ENCODE measurements at regions not wholly inside any gene's neighbourhood (a gene's known extent, or its start where the extent isn't known, plus 50 kb on each side); places are given as distances from the start of the nearest gene placed in this dataset.

DNA sequence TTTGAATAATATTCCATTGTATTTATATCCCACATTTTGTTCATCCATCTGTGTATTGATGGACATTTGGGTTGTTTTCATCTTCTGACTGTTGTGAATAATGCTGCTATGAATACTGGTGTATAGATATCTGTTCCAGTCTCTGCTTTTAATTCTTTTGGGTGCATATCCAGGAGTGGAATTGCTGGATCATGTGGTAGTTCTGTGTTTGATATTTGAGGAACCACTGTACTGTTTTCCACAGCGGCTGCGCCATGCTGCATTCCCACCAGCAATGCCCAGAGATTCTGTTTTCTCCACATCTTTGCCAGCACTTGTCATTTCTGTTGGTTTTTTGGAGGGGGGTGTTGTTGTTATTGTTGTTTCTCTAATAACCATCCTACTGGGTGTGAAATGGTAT is 131.6 kb upstream of the KIF26B start:
- Histone ChIP-seq H3K4me3 (no peak overlapping the region), H3K4me1 (no peaks in the 10 kb centered on the region), H3K36me3 (no peaks in the 10 kb centered on the region), H3K27ac (no peak overlapping the region), H3K9me3 (no peaks in the 10 kb centered on the region), H3K27me3 (no peaks in the 10 kb centered on the region)
- intact Hi-C loops (cut with DNase I; ENCODE audit: low total_unique reads): no loop called here
- no peak for TF ChIP-seq CTCF (IDR thresholded peaks at IDR 0.05)
- TF ChIP-seq POLR2A (IDR thresholded peaks at IDR 0.05): no peak
- no peak for DNase-seq

DNA sequence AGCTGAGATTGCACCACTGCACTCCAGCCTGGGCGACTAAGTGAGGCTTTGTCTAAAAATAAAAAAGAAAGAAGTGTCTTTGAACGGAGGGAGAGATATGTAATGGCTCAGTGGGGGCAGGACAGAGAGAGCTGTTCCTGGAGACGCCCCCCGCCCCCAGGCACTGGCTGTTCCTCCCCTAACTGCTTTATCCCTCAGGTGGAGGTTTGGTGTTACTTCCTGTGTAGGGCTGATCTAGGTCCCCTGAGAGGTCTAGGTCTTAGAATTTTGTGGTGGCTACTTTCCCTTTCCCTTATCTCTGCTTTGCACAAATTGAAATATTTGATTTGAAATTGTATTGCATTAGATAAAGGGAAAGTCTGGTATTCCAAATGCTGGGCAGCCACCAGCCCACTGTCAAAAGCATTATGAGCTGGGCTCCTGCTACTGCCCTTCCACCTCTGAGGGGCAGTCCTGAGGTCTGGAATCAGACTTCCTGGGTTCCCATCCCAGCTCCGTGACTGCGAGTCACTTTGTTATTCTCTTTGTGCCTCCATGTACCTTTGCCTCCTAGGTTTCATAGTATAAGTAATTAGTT is 134.8 kb upstream of the KIF26B start:
- DNase-seq: no peak
- Histone ChIP-seq H3K27ac (no peak overlapping the region), H3K27me3 (no peaks in the 10 kb centered on the region), H3K9me3 (no peaks in the 10 kb centered on the region), H3K4me3 (no peak overlapping the region), H3K36me3 (no peaks in the 10 kb centered on the region), H3K4me1 (no peaks in the 10 kb centered on the region)
- intact Hi-C loops (cut with DNase I; ENCODE audit: low total_unique reads): no loop called here
- no peak for TF ChIP-seq POLR2A (IDR thresholded peaks at IDR 0.05)

DNA sequence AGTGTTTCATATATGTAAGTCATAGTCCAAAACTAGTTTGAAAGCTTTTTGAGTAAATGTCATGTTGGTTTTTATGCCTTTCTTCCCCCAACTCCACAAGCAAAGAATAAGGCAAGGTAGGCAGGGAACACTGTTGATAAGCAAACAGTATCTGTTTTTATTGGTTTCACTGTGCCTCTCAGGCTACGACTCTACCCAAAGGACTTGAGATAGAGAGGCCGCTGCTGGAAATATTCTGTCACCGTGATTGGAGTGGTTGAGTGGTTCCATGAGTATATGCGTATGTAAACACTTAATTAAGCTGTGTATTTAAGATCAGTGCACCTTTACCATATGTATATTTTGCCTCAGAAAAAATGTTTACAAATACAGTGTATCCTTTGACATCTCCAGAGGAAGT is 138.1 kb upstream of the KIF26B start:
- Histone ChIP-seq H3K4me1 (no peaks in the 10 kb centered on the region), H3K36me3 (no peaks in the 10 kb centered on the region), H3K4me3 (no peak overlapping the region), H3K27ac (no peak overlapping the region), H3K27me3 (no peaks in the 10 kb centered on the region), H3K9me3 (no peaks in the 10 kb centered on the region)
- DNase-seq: no peak
- TF ChIP-seq POLR2A (IDR thresholded peaks at IDR 0.05) (no peak), CTCF (IDR thresholded peaks at IDR 0.05) (no peak)
- intact Hi-C loops (cut with DNase I; ENCODE audit: low total_unique reads): no loop called here

- DNase-seq: no peak
- H3K9me3 ChIP-seq: no peaks in the 10 kb centered on the region
- intact Hi-C loops (cut with DNase I; ENCODE audit: low total_unique reads): no loop called here
- TF ChIP-seq CTCF (IDR thresholded peaks at IDR 0.05) (no peak), POLR2A (IDR thresholded peaks at IDR 0.05) (no peak)
- no peak overlapping the region for H3K27ac ChIP-seq
- H3K4me3 ChIP-seq: no peak overlapping the region
- no peaks in the 10 kb centered on the region for H3K27me3 ChIP-seq
- no peaks in the 10 kb centered on the region for H3K4me1 ChIP-seq
- H3K36me3 ChIP-seq: no peaks in the 10 kb centered on the region
Measured at GRCh38 chr1:245015031-245015430, 139.8 kb upstream of the KIF26B start.

GRCh38 chr1:245014247-245015029 is 140.3 kb upstream of the KIF26B start:
- intact Hi-C loops (cut with DNase I; ENCODE audit: low total_unique reads): no loop called here
- H3K36me3 ChIP-seq: no peaks in the 10 kb centered on the region
- H3K4me1 ChIP-seq: no peaks in the 10 kb centered on the region
- no peaks in the 10 kb centered on the region for H3K9me3 ChIP-seq
- no peak overlapping the region for H3K4me3 ChIP-seq
- no peak overlapping the region for H3K27ac ChIP-seq
- no peak for DNase-seq
- no peaks in the 10 kb centered on the region for H3K27me3 ChIP-seq
- TF ChIP-seq POLR2A (IDR thresholded peaks at IDR 0.05) (no peak), CTCF (IDR thresholded peaks at IDR 0.05) (no peak)
